ENCODE measurements at regions not wholly inside any gene's neighbourhood (a gene's known extent, or its start where the extent isn't known, plus 50 kb on each side); places are given as distances from the start of the nearest gene placed in this dataset.

DNA sequence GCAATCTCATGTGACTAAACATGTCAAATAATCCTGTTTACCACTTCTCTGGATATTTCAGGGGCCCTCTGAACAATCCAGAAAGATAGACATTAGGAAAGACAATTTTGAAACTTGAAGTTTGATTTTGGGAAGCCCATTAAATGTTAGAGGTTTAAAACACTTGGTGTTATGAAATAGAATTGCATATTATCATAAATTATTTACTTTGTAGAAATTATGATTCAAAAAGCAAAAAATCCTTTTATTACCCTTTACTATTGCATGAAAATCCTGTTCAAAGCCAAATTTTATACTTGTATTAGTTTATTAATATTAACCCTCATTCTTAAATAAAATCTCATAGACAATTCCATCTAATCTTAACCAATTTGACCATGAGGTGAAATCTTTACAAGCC is 1091.5 kb upstream of the ALCAM start:
- Histone ChIP-seq H3K27me3 (no peaks in the 10 kb centered on the region), H3K9me3 (peaks cover 0 to 61% of the 10 kb centered on the region in 2 donors), H3K4me3 (no peak overlapping the region), H3K27ac (no peak overlapping the region), H3K36me3 (no peaks in the 10 kb centered on the region), H3K4me1 (no peaks in the 10 kb centered on the region)
- TF ChIP-seq, protein P1, sequence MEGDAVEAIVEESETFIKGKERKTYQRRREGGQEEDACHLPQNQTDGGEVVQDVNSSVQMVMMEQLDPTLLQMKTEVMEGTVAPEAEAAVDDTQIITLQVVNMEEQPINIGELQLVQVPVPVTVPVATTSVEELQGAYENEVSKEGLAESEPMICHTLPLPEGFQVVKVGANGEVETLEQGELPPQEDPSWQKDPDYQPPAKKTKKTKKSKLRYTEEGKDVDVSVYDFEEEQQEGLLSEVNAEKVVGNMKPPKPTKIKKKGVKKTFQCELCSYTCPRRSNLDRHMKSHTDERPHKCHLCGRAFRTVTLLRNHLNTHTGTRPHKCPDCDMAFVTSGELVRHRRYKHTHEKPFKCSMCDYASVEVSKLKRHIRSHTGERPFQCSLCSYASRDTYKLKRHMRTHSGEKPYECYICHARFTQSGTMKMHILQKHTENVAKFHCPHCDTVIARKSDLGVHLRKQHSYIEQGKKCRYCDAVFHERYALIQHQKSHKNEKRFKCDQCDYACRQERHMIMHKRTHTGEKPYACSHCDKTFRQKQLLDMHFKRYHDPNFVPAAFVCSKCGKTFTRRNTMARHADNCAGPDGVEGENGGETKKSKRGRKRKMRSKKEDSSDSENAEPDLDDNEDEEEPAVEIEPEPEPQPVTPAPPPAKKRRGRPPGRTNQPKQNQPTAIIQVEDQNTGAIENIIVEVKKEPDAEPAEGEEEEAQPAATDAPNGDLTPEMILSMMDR (IDR thresholded peaks at IDR 0.05), result no peak
- intact Hi-C loops (cut with DNase I), result no loop called here
- DNase-seq (no peak), ATAC-seq (no peak)

DNA sequence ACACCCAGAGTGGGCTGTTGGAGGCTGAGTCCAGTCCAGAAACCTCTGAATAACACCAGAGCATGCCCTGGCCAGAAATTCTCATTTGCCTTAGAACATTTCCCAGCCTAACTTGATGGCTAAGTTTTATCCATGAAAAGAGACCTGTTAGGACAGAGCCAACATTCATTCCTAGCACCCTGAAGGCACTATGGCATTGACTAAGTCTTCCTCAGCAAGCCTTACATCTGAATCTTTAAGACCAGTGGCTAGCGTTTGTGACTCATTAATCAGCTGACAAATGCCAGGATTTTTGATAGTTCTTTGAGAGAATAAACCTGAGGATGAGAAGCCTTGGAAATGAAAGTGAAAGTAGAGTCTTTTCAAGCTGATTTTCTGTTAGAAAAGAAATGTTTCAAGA is 1087.1 kb upstream of the ALCAM start:
- Histone ChIP-seq H3K36me3 (no peaks in the 10 kb centered on the region), H3K4me3 (no peak overlapping the region), H3K4me1 (no peaks in the 10 kb centered on the region), H3K27ac (no peak overlapping the region), H3K27me3 (no peaks in the 10 kb centered on the region), H3K9me3 (peaks cover 0 to 84% of the 10 kb centered on the region in 2 donors)
- intact Hi-C loops (cut with DNase I), result no loop called here
- ATAC-seq (no peak), DNase-seq (no peak)
- TF ChIP-seq, protein P1 (IDR thresholded peaks at IDR 0.05), result no peak

GRCh38 chr3:104281713-104282112 is 1085.0 kb upstream of the ALCAM start:
- Histone ChIP-seq H3K4me1 (no peaks in the 10 kb centered on the region), H3K27ac (no peak overlapping the region), H3K9me3 (peaks cover 0 to 78% of the 10 kb centered on the region in 2 donors), H3K4me3 (no peak overlapping the region), H3K36me3 (no peaks in the 10 kb centered on the region), H3K27me3 (no peaks in the 10 kb centered on the region)
- intact Hi-C loops (cut with DNase I), result no loop called here
- DNase-seq, result no peak
- TF ChIP-seq, protein P1 (IDR thresholded peaks at IDR 0.05), result no peak
- ATAC-seq, result no peak

- TF ChIP-seq, protein P1 (IDR thresholded peaks at IDR 0.05), result no peak
- intact Hi-C loops (cut with DNase I), result no loop called here
- Histone ChIP-seq H3K27me3 (no peaks in the 10 kb centered on the region), H3K4me3 (no peak overlapping the region), H3K27ac (no peak overlapping the region), H3K4me1 (no peaks in the 10 kb centered on the region), H3K36me3 (no peaks in the 10 kb centered on the region), H3K9me3 (peaks cover 0 to 44% of the 10 kb centered on the region in 2 donors)
- ATAC-seq (no peak), DNase-seq (no peak)
Measured at GRCh38 chr3:104286645-104287044, 1080.1 kb upstream of the ALCAM start.

DNA sequence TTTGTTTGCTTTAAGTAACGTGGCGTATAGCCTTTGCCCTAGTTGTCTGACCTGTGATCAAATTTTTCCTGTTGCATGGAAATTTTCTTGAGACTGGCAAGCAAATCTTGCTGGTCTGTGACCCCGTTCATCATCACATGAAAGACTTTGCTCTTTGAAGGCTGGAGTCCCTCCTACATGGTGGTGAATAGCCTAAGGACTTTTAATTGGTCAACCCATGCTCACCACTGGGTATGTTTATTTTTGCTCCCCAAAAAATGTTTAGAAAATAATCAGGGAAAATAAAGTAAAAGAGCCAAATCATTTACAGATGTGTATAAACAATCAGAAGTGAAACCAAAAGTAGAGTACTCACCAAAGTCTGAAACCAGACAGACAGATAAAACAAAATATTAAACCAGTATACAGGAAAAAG is 1075.3 kb upstream of the ALCAM start:
- H3K36me3 ChIP-seq, result no peaks in the 10 kb centered on the region
- intact Hi-C loops (cut with DNase I), result no loop called here
- ATAC-seq (no peak), DNase-seq (no peak)
- no peak overlapping the region for H3K4me3 ChIP-seq
- H3K27me3 ChIP-seq, result no peaks in the 10 kb centered on the region
- H3K27ac ChIP-seq, result no peak overlapping the region
- TF ChIP-seq, protein P1 (IDR thresholded peaks at IDR 0.05), result no peak
- H3K4me1 ChIP-seq, result no peaks in the 10 kb centered on the region
- H3K9me3 ChIP-seq, result peaks cover 0 to 15% of the 10 kb centered on the region in 2 donors

Data from left lung (tissue), 4 donors.